ENCODE measurements at regions not wholly inside any gene's neighbourhood (a gene's known extent, or its start where the extent isn't known, plus 50 kb on each side); places are given as distances from the start of the nearest gene placed in this dataset.
"Not testable (repeated sequence)": the region's sequence is repeated elsewhere in the genome, so short reads cannot be mapped to it uniquely, and the experiment has no call there.

DNA sequence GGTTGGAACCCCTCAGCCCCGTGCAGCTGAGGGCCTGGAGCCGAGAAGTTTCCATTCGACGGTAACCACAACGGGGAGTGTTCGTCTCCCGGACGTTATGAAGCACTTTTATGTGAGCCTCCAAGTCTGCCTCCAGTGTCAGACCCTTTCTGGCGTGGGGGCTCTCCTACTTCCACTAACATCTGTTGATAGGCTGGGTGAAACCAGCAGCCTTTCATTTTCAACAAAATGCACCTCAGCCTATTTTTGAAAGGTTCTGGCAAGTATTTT, 257.4 kb downstream of the THBS2 start:
- H3K9me3 ChIP-seq (ENCODE audit: control insufficient read depth in 2 of 2, insufficient read depth in 1 of 2, low read length in 1 of 2): no peaks in the 10 kb centered on the region
- H3K27ac ChIP-seq (ENCODE audit: low read depth in 1 of 2, low read length in 1 of 2): no peak overlapping the region
- H3K4me1 ChIP-seq (ENCODE audit: control insufficient read depth in 2 of 2, insufficient read depth in 2 of 2, low read length in 2 of 2): no peaks in the 10 kb centered on the region
- no peaks in the 10 kb centered on the region for H3K36me3 ChIP-seq (ENCODE audit: control insufficient read depth in 2 of 2, insufficient read depth in 2 of 2, low read length in 1 of 2)
- H3K4me3 ChIP-seq (ENCODE audit: low read length in 2 of 2): no peak overlapping the region
- WGBS: 95% methylated on average over 9 of the region's 9 CpGs
- DNase-seq (ENCODE audit: low read depth in 6 of 9, low spot score in 9 of 9): no peak
- H3K27me3 ChIP-seq (ENCODE audit: control insufficient read depth in 2 of 2, insufficient read depth in 1 of 2, low read length in 1 of 2): no peaks in the 10 kb centered on the region

DNA sequence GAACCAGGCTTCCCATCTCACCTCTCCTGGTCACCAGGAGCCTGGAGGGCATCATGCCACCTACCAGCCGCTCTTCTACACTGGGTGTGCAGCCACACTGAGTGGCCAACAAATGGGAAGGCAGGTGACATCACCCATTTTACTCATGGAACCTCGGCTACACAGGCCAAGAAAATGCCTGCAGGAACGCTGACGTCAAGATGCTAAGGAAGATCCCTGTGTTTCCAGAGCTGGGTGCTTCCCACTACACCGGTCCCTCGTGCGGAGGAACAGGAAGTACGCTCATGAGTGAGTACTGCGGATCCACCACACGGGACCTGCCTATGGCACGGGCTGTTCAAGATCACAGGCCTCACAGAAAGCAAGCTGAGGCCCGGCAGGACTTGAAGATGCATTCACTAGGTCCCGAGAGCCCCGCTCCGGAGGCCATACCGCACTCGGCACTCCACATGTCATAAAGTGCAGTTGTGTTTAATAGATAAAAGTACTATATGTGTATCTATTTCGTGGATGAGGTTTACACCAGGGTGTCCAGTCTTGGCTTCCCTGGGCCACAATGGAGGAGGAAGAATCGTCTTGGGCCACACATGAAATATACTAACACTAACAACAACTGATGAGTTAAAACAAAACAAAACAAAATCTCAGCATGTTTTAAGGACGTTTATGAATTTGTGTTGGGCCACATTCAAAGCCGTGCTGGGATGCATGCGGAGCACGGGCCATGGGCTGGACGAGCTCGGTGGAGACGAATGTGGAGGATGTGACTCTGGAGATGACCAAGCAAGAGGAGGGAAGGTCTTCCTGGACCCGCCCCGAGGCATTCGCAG, 257.9 kb downstream of the THBS2 start:
- H3K4me3 ChIP-seq (ENCODE audit: low read length in 2 of 2): no peak overlapping the region
- no peaks in the 10 kb centered on the region for H3K27me3 ChIP-seq (ENCODE audit: control insufficient read depth in 2 of 2, insufficient read depth in 1 of 2, low read length in 1 of 2)
- no peak for DNase-seq (ENCODE audit: low read depth in 6 of 9, low spot score in 9 of 9)
- H3K4me1 ChIP-seq (ENCODE audit: control insufficient read depth in 2 of 2, insufficient read depth in 2 of 2, low read length in 2 of 2): no peaks in the 10 kb centered on the region
- no peak overlapping the region for H3K27ac ChIP-seq (ENCODE audit: low read depth in 1 of 2, low read length in 1 of 2)
- no peaks in the 10 kb centered on the region for H3K9me3 ChIP-seq (ENCODE audit: control insufficient read depth in 2 of 2, insufficient read depth in 1 of 2, low read length in 1 of 2)
- 95% methylated on average over 29 of the region's 29 CpGs for WGBS
- no peaks in the 10 kb centered on the region for H3K36me3 ChIP-seq (ENCODE audit: control insufficient read depth in 2 of 2, insufficient read depth in 2 of 2, low read length in 1 of 2)

DNA sequence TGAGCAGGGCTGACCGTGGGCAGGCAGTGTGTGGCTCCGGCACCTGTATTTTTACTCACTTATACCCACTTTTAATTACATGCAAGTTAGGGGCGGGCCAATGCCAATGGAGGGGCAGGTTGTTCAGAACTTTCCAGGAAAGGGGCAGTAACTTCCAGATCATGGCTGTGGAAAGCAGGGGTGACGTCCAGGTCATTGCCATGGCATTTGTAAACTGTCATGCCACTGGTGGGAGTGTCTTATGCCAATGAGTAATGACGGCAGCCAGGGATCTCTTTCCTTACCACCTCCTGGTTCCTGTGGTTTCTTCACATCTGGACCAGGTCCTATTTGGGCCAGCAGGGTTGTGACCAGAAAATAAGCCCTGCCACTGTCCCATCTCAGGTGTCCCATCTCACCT, 258.7 kb downstream of the THBS2 start:
- Histone ChIP-seq H3K4me3 (ENCODE audit: low read length in 2 of 2) (no peak overlapping the region), H3K36me3 (ENCODE audit: control insufficient read depth in 2 of 2, insufficient read depth in 2 of 2, low read length in 1 of 2) (no peaks in the 10 kb centered on the region)
- 94% methylated on average over 5 of the region's 5 CpGs for WGBS

DNA sequence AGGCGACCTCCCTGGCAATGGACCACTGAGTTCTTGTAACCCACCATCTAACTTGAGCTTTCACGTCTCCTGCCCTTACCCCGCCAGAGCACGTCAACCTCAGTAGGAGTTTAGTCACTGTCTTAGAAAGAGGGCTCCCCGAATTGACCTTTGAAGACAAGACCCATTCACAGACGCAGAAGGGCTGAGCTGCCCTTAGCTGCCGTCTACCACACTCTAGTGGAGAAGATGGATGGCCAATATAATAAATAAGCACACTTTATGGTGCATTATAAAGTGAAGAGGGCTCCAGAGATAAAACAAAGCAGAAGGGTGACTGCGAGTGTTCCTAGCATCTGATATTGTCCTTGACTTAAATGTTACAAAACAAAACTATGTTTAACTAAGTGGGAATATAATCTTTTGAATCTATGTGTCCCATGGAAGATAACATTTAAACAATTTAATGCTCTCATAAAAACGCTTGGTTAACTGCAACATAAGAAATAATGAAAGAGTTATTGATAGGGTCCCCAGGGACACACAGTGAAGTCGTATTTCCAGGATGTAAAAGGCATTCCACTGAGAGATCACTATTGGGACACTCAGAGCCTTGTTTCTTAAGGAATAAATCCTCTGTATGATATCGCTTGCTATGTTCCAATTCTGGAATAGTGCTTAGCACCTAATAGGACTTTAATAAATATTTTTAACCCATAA, 261.1 kb downstream of the THBS2 start:
- 90% methylated on average over 11 of the region's 11 CpGs for WGBS
- no peaks in the 10 kb centered on the region for H3K4me1 ChIP-seq (ENCODE audit: control insufficient read depth in 2 of 2, insufficient read depth in 2 of 2, low read length in 2 of 2)
- H3K27ac ChIP-seq (ENCODE audit: low read depth in 1 of 2, low read length in 1 of 2): no peak overlapping the region
- H3K4me3 ChIP-seq (ENCODE audit: low read length in 2 of 2): no peak overlapping the region
- H3K36me3 ChIP-seq (ENCODE audit: control insufficient read depth in 2 of 2, insufficient read depth in 2 of 2, low read length in 1 of 2): no peaks in the 10 kb centered on the region
- no peaks in the 10 kb centered on the region for H3K9me3 ChIP-seq (ENCODE audit: control insufficient read depth in 2 of 2, insufficient read depth in 1 of 2, low read length in 1 of 2)
- H3K27me3 ChIP-seq (ENCODE audit: control insufficient read depth in 2 of 2, insufficient read depth in 1 of 2, low read length in 1 of 2): no peaks in the 10 kb centered on the region
- DNase-seq (ENCODE audit: low read depth in 6 of 9, low spot score in 9 of 9): no peak

More for the DNA sequence above, 258.7 kb downstream of the THBS2 start:
- DNase-seq (ENCODE audit: low read depth in 6 of 9, low spot score in 9 of 9): no peak
- H3K27me3 ChIP-seq (ENCODE audit: control insufficient read depth in 2 of 2, insufficient read depth in 1 of 2, low read length in 1 of 2): no peaks in the 10 kb centered on the region
- no peaks in the 10 kb centered on the region for H3K4me1 ChIP-seq (ENCODE audit: control insufficient read depth in 2 of 2, insufficient read depth in 2 of 2, low read length in 2 of 2)
- no peaks in the 10 kb centered on the region for H3K9me3 ChIP-seq (ENCODE audit: control insufficient read depth in 2 of 2, insufficient read depth in 1 of 2, low read length in 1 of 2)
- H3K27ac ChIP-seq (ENCODE audit: low read depth in 1 of 2, low read length in 1 of 2): no peak overlapping the region

DNA sequence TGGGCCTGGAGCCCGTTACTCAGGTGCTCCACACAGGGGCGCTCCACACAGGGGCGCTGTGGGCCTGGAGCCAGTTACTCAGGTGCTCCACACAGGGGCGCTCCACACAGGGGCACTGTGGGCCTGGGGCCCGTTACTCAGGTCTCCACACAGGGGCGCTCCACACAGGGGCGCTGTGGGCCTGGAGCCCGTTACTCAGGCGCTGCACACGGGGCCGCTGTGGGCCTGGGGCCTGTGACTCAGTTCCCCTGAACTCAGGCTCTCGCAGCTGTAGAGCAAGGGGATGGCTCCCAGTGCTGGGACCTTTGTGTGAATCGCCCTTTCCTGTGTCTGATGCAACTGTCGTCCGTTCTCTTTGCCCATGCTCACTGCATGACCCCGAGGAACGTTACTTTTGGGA, 262.0 kb downstream of the THBS2 start:
- not testable (repeated sequence) for H3K4me1 ChIP-seq (ENCODE audit: control insufficient read depth in 2 of 2, insufficient read depth in 2 of 2, low read length in 2 of 2); H3K4me3 ChIP-seq (ENCODE audit: low read length in 2 of 2); H3K9me3 ChIP-seq (ENCODE audit: control insufficient read depth in 2 of 2, insufficient read depth in 1 of 2, low read length in 1 of 2); DNase-seq (ENCODE audit: low read depth in 6 of 9, low spot score in 9 of 9); H3K27me3 ChIP-seq (ENCODE audit: control insufficient read depth in 2 of 2, insufficient read depth in 1 of 2, low read length in 1 of 2); H3K27ac ChIP-seq (ENCODE audit: low read depth in 1 of 2, low read length in 1 of 2); H3K36me3 ChIP-seq (ENCODE audit: control insufficient read depth in 2 of 2, insufficient read depth in 2 of 2, low read length in 1 of 2)
- 96% methylated on average over 17 of the region's 17 CpGs for WGBS

DNA sequence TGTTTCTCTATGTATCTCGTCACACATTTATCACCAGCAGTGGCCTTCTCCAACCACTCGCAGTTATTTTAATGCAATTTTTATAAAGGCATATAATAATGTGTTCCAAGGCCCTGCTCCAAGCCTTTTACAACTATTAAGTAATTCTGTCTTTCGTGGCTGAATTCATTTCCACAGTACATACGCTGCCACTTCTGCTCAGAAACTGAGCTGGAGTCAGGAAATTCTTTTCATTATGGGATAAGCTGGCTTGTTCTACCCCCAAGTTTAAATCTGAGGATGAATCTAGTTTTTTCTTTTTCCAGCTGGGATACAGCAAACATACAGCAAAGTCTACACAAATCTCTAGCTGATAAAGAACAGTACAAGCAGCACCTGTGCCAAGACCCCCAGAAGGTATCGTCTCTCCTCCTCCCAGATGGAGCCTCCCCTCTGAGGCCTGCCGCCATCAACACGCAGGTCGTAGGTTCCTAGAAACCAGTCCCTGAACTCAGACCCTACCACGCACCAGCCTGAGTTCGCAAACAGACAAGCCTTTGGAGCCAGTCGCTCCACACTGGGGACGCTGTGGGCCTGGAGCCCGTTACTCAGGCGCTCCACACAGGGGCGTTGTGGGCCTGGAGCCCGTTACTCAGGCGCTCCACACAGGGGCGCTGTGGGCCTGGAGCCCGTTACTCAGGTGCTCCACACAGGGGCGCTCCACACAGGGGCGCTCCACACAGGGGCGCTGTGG, 263.5 kb downstream of the THBS2 start:
- H3K4me1 ChIP-seq (ENCODE audit: control insufficient read depth in 2 of 2, insufficient read depth in 2 of 2, low read length in 2 of 2): no peaks in the 10 kb centered on the region
- no peak for DNase-seq (ENCODE audit: low read depth in 6 of 9, low spot score in 9 of 9)
- no peaks in the 10 kb centered on the region for H3K27me3 ChIP-seq (ENCODE audit: control insufficient read depth in 2 of 2, insufficient read depth in 1 of 2, low read length in 1 of 2)
- no peak overlapping the region for H3K27ac ChIP-seq (ENCODE audit: low read depth in 1 of 2, low read length in 1 of 2)
- no peak overlapping the region for H3K4me3 ChIP-seq (ENCODE audit: low read length in 2 of 2)
- H3K36me3 ChIP-seq (ENCODE audit: control insufficient read depth in 2 of 2, insufficient read depth in 2 of 2, low read length in 1 of 2): no peaks in the 10 kb centered on the region
- WGBS: 97% methylated on average over 22 of the region's 22 CpGs
- no peaks in the 10 kb centered on the region for H3K9me3 ChIP-seq (ENCODE audit: control insufficient read depth in 2 of 2, insufficient read depth in 1 of 2, low read length in 1 of 2)

DNA sequence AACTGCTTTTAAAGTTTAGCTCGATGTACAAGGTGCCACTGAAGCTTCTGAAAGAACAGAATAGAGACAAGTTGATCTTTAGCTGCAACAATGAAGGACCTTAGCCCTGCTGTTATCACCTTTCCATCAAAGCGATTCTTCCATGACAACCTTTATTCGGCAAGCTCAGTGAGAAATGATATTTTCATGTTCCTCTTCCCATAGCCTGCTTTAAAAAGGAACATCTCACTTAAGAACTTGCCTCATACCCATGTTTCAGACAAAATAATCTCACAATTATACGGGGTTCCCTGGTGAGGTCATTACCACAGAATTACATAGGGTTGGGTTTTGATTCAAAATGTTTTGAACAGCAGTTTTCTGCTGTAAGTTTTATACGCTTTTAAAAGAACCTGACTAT, 264.2 kb downstream of the THBS2 start:
- Histone ChIP-seq H3K4me3 (ENCODE audit: low read length in 2 of 2) (no peak overlapping the region), H3K27me3 (ENCODE audit: control insufficient read depth in 2 of 2, insufficient read depth in 1 of 2, low read length in 1 of 2) (no peaks in the 10 kb centered on the region), H3K36me3 (ENCODE audit: control insufficient read depth in 2 of 2, insufficient read depth in 2 of 2, low read length in 1 of 2) (no peaks in the 10 kb centered on the region), H3K4me1 (ENCODE audit: control insufficient read depth in 2 of 2, insufficient read depth in 2 of 2, low read length in 2 of 2) (no peaks in the 10 kb centered on the region), H3K9me3 (ENCODE audit: control insufficient read depth in 2 of 2, insufficient read depth in 1 of 2, low read length in 1 of 2) (no peaks in the 10 kb centered on the region), H3K27ac (ENCODE audit: low read depth in 1 of 2, low read length in 1 of 2) (no peak overlapping the region)
- no peak for DNase-seq (ENCODE audit: low read depth in 6 of 9, low spot score in 9 of 9)
- WGBS: 91% methylated on average over 5 of the region's 5 CpGs

DNA sequence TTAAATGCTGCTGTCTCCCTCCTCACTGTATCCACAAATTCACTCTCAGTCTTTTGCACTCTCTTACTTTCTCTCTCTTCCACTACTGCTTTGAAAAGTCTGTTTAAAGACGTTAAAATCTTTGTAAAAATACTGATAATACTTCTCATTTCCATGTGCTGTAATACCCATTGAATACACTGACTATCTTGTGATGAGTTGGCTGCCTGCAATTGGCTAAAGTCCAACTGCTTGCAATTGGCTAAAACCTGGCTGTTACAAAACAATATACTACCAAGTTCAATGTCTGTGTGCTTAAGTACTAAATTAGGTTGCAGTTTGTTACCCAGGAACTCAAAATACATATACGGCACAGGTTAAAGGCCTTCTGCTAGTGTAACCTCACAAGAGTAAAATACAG, 264.8 kb downstream of the THBS2 start:
- WGBS: 87% methylated on average over 2 of the region's 2 CpGs
- H3K9me3 ChIP-seq (ENCODE audit: control insufficient read depth in 2 of 2, insufficient read depth in 1 of 2, low read length in 1 of 2): no peaks in the 10 kb centered on the region
- no peak overlapping the region for H3K4me3 ChIP-seq (ENCODE audit: low read length in 2 of 2)
- no peaks in the 10 kb centered on the region for H3K4me1 ChIP-seq (ENCODE audit: control insufficient read depth in 2 of 2, insufficient read depth in 2 of 2, low read length in 2 of 2)
- H3K36me3 ChIP-seq (ENCODE audit: control insufficient read depth in 2 of 2, insufficient read depth in 2 of 2, low read length in 1 of 2): no peaks in the 10 kb centered on the region
- H3K27ac ChIP-seq (ENCODE audit: low read depth in 1 of 2, low read length in 1 of 2): no peak overlapping the region
- DNase-seq (ENCODE audit: low read depth in 6 of 9, low spot score in 9 of 9): no peak
- H3K27me3 ChIP-seq (ENCODE audit: control insufficient read depth in 2 of 2, insufficient read depth in 1 of 2, low read length in 1 of 2): no peaks in the 10 kb centered on the region

DNA sequence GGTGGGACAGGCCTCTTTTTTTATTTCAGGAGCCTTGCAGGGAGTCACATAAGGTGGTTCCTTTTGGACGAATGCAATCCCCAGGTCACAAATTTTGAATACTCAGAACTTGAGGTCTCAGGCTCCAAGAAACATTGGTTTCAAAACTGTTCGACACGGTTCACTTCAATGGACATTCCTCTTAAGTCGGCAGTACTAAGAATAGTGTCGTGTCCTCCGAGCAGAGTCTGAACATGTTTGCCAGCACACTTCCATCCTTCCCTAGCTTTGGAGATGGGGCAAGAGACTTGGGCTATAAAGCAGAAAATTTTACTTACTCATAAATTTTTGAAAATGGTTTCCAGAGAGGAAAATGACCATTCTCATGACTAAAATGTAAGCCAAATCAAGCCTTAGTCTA, 265.4 kb downstream of the THBS2 start:
- DNase-seq (ENCODE audit: low read depth in 6 of 9, low spot score in 9 of 9): no peak
- Histone ChIP-seq H3K9me3 (ENCODE audit: control insufficient read depth in 2 of 2, insufficient read depth in 1 of 2, low read length in 1 of 2) (no peaks in the 10 kb centered on the region), H3K4me3 (ENCODE audit: low read length in 2 of 2) (no peak overlapping the region), H3K27ac (ENCODE audit: low read depth in 1 of 2, low read length in 1 of 2) (no peak overlapping the region), H3K36me3 (ENCODE audit: control insufficient read depth in 2 of 2, insufficient read depth in 2 of 2, low read length in 1 of 2) (no peaks in the 10 kb centered on the region), H3K27me3 (ENCODE audit: control insufficient read depth in 2 of 2, insufficient read depth in 1 of 2, low read length in 1 of 2) (no peaks in the 10 kb centered on the region), H3K4me1 (ENCODE audit: control insufficient read depth in 2 of 2, insufficient read depth in 2 of 2, low read length in 2 of 2) (no peaks in the 10 kb centered on the region)
- 97% methylated on average over 6 of the region's 6 CpGs for WGBS

Measured in thymus (tissue), 11 donors.